Testis (tissue), 2 donors: ENCODE measurements at regions not wholly inside any gene's neighbourhood (a gene's known extent, or its start where the extent isn't known, plus 50 kb on each side); places are given as distances from the start of the nearest gene placed in this dataset.

Source experiments
- CTCF ChIP-seq, 3 experiments: fragments of 450-650 bp in 2 of 3; fragments of 200-600 bp in 1 of 3; sonication (generic) in 1 of 3; IDR thresholded peaks; one replicate each; pipeline ENCODE4 v1.5.1; 2016 to 2019; ENCODE audit warnings: antibody characterized with exemption in 3 of 3, mild to moderate bottlenecking in 2 of 3, moderate library complexity in 1 of 3
- POLR2A ChIP-seq: fragments of 450-650 bp; IDR thresholded peaks from one replicate; pipeline ENCODE4 v1.6.1; 2017; ENCODE audit warnings: antibody characterized with exemption, mild to moderate bottlenecking, moderate library complexity

- TF ChIP-seq CTCF (IDR thresholded peaks at IDR 0.05) (no peak), POLR2A (no peak)
Measured at GRCh38 chr9:91032121-91032531, 230.5 kb downstream of the SYK start.
